ENCODE measurements at regions not wholly inside any gene's neighbourhood (a gene's known extent, or its start where the extent isn't known, plus 50 kb on each side); places are given as distances from the start of the nearest gene placed in this dataset.

- TF ChIP-seq EZH2 (IDR thresholded peaks at IDR 0.05) = no peak
- H3K4me1 Mint-ChIP-seq = peaks cover 18% of the 10 kb centered on the region
- no peaks in the 10 kb centered on the region for H3K9me3 ChIP-seq (ENCODE audit: low read depth)
- no peaks in the 10 kb centered on the region for H3K79me2 ChIP-seq (ENCODE audit: low read depth)
- no peak overlapping the region for H3K9ac ChIP-seq
- H3K27me3 Mint-ChIP-seq (ENCODE audit: insufficient read depth, low read depth) = peaks cover 25% of the 10 kb centered on the region
- no peak for DNase-seq (ENCODE audit: low spot score)
- no peak overlapping the region for H2AFZ ChIP-seq (replicated peaks)
- no peak overlapping the region for H3K27ac Mint-ChIP-seq
- H3K27ac ChIP-seq = no peak overlapping the region
- H3K36me3 Mint-ChIP-seq = no peaks in the 10 kb centered on the region
- no peak overlapping the region for H3K4me3 ChIP-seq
- no peak overlapping the region for H3K4me3 Mint-ChIP-seq
- peaks cover under 1% of the 10 kb centered on the region for H3K9me3 Mint-ChIP-seq
- peaks cover 10% of the 10 kb centered on the region for H3K4me1 ChIP-seq
- peaks cover 2% of the 10 kb centered on the region for H3K27me3 ChIP-seq
- no peaks in the 10 kb centered on the region for H3K36me3 ChIP-seq
- no peak overlapping the region for H3K4me2 ChIP-seq
- no peaks in the 10 kb centered on the region for H4K20me1 ChIP-seq (ENCODE audit: low read depth)
- peaks cover 12% of the 10 kb centered on the region for H3F3A ChIP-seq (ENCODE audit: low read depth)
Measured at GRCh38 chr2:9149726-9150567, 56.7 kb upstream of the ASAP2 start.

GRCh38 chr2:9149388-9149660 is 57.3 kb upstream of the ASAP2 start:
- H3K36me3 ChIP-seq = no peaks in the 10 kb centered on the region
- H2AFZ ChIP-seq (replicated peaks) = no peak overlapping the region
- no peak overlapping the region for H3K4me3 Mint-ChIP-seq
- no peaks in the 10 kb centered on the region for H3K9me3 Mint-ChIP-seq
- H3K4me1 Mint-ChIP-seq = peaks cover 20% of the 10 kb centered on the region
- H3K27me3 ChIP-seq = peaks cover 9% of the 10 kb centered on the region
- peaks cover 12% of the 10 kb centered on the region for H3F3A ChIP-seq (ENCODE audit: low read depth)
- no peak overlapping the region for H3K4me3 ChIP-seq
- H3K4me2 ChIP-seq = no peak overlapping the region
- no peaks in the 10 kb centered on the region for H3K79me2 ChIP-seq (ENCODE audit: low read depth)
- H3K27ac ChIP-seq = no peak overlapping the region
- TF ChIP-seq EZH2phosphoT487 (IDR thresholded peaks at IDR 0.05) (no peak), EZH2 (IDR thresholded peaks at IDR 0.05) (no peak), CTCF (IDR thresholded peaks at IDR 0.05) (no peak)
- H3K4me1 ChIP-seq = peaks cover 10% of the 10 kb centered on the region
- peaks cover 25% of the 10 kb centered on the region for H3K27me3 Mint-ChIP-seq (ENCODE audit: insufficient read depth, low read depth)
- H3K9me3 ChIP-seq (ENCODE audit: low read depth) = no peaks in the 10 kb centered on the region
- no peak overlapping the region for H3K9ac ChIP-seq
- H3K36me3 Mint-ChIP-seq = no peaks in the 10 kb centered on the region
- no peak overlapping the region for H3K27ac Mint-ChIP-seq
- no peak for DNase-seq (ENCODE audit: low spot score)
- H4K20me1 ChIP-seq (ENCODE audit: low read depth) = no peaks in the 10 kb centered on the region

- no peak overlapping the region for H3K4me2 ChIP-seq
- TF ChIP-seq CTCF (IDR thresholded peaks at IDR 0.05) (no peak), EZH2 (IDR thresholded peaks at IDR 0.05) (no peak), EZH2phosphoT487 (IDR thresholded peaks at IDR 0.05) (no peak)
- no peaks in the 10 kb centered on the region for H4K20me1 ChIP-seq (ENCODE audit: low read depth)
- no peaks in the 10 kb centered on the region for H3K79me2 ChIP-seq (ENCODE audit: low read depth)
- no peak overlapping the region for H3K27ac ChIP-seq
- Mint-ChIP-seq H3K27me3 (ENCODE audit: insufficient read depth, low read depth) (peaks cover 13% of the 10 kb centered on the region), H3K27ac (no peak overlapping the region), H3K9me3 (no peaks in the 10 kb centered on the region), H3K4me1 (peaks cover 7% of the 10 kb centered on the region), H3K36me3 (no peaks in the 10 kb centered on the region), H3K4me3 (no peak overlapping the region)
- no peak overlapping the region for H2AFZ ChIP-seq (replicated peaks)
- no peak for DNase-seq (ENCODE audit: low spot score)
- no peaks in the 10 kb centered on the region for H3F3A ChIP-seq (ENCODE audit: low read depth)
- H3K4me1 ChIP-seq = no peaks in the 10 kb centered on the region
- no peak overlapping the region for H3K4me3 ChIP-seq
- no peaks in the 10 kb centered on the region for H3K9me3 ChIP-seq (ENCODE audit: low read depth)
- H3K36me3 ChIP-seq = no peaks in the 10 kb centered on the region
- H3K9ac ChIP-seq = no peak overlapping the region
- peaks cover 34% of the 10 kb centered on the region for H3K27me3 ChIP-seq
Measured at GRCh38 chr2:9146646-9147045, 60.0 kb upstream of the ASAP2 start.

- Histone ChIP-seq H3K4me3 (no peak overlapping the region), H2AFZ (replicated peaks) (no peak overlapping the region), H3K9ac (no peak overlapping the region), H3K4me1 (no peaks in the 10 kb centered on the region), H3K9me3 (ENCODE audit: low read depth) (no peaks in the 10 kb centered on the region), H3K4me2 (no peak overlapping the region), H3K27ac (no peak overlapping the region), H3F3A (ENCODE audit: low read depth) (no peaks in the 10 kb centered on the region), H4K20me1 (ENCODE audit: low read depth) (no peaks in the 10 kb centered on the region), H3K36me3 (no peaks in the 10 kb centered on the region), H3K79me2 (ENCODE audit: low read depth) (no peaks in the 10 kb centered on the region), H3K27me3 (peaks cover 42% of the 10 kb centered on the region)
- Mint-ChIP-seq H3K9me3 (no peaks in the 10 kb centered on the region), H3K27ac (no peak overlapping the region), H3K4me3 (no peak overlapping the region), H3K27me3 (ENCODE audit: insufficient read depth, low read depth) (peaks cover 12% of the 10 kb centered on the region), H3K36me3 (no peaks in the 10 kb centered on the region), H3K4me1 (peaks cover 7% of the 10 kb centered on the region)
- TF ChIP-seq EZH2phosphoT487 (IDR thresholded peaks at IDR 0.05) (no peak), CTCF (IDR thresholded peaks at IDR 0.05) (no peak), EZH2 (IDR thresholded peaks at IDR 0.05) (no peak)
- DNase-seq (ENCODE audit: low spot score) = peak; percentile 22
Measured at GRCh38 chr2:9145752-9146430, 60.7 kb upstream of the ASAP2 start.
